Left renal pelvis (tissue), 4 donors: ENCODE measurements at regions not wholly inside any gene's neighbourhood (a gene's known extent, or its start where the extent isn't known, plus 50 kb on each side); places are given as distances from the start of the nearest gene placed in this dataset.

Source experiments
- DNase-seq, 4 donors: peaks; one replicate each; pipeline ENCODE4 v3.0.0-alpha.2; 2013; ENCODE audit warnings: low read depth in 4 of 4, low spot score in 3 of 4

DNA sequence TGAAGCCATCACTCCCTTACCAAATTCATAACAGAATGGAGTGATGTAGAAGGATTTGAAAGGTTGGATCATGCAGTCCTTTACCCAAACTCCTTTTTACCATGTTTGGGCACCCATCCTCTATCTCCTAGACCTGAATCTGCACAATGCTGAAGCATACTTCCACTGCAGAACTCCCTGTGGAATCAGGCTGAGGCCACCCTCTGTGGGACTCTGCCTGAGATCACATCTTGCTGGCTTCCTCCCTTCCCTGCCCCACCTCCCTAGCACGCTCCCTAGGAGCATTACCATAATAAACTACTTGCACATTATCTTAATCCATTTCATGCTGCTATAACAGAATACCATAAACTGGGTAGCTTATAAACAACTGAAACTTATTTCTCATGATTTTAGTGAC, 68.4 kb upstream of the VSTM2B start:
- DNase-seq = no peak

DNA sequence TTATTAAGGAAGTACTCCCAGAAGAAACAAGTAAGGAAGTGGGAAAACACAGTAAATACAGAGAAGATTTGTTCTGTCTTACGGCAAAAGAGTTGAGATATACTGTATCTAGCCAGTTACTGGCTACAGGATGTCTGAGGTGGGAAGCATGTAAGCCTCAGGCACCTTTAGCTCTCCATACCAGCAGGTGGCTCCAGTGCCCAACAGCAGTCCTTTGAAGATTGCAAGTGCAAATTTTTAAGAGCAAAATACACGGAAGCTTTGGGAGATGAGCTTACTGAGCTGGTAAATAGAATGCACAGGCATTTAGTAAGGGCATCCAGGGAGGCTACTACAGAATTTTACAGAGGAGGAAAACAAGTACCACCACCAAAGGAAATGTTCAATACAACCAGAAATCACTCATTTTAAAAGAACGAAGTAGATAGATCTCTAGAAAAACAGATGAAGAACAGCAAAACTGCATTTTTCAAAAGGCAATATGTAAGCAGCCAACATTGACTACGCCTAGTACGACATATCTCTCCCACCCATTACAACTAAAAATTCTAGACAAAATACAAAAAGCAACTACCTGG, 57.9 kb upstream of the VSTM2B start:
- no peak for DNase-seq

GRCh38 chr19:29475469-29475868, 50.3 kb upstream of the VSTM2B start:
- no peak for DNase-seq
